ENCODE measurements at regions not wholly inside any gene's neighbourhood (a gene's known extent, or its start where the extent isn't known, plus 50 kb on each side); places are given as distances from the start of the nearest gene placed in this dataset.

- no peaks in the 10 kb centered on the region for H3K9me3 ChIP-seq (ENCODE audit: control insufficient read depth, low read length)
These were observed 620.6 kb downstream of the GALR1 start for GRCh38 chr18:77870199-77870598.

GRCh38 chr18:77870894-77871293, 621.2 kb downstream of the GALR1 start:
- no peak overlapping the region for H3K4me3 ChIP-seq (ENCODE audit: insufficient read depth, low read depth, low read length, poor library complexity, severe bottlenecking)

More at GRCh38 chr18:77870199-77870598, 620.6 kb downstream of the GALR1 start:
- H3K36me3 ChIP-seq (ENCODE audit: control insufficient read depth, insufficient read depth, low read length), result no peaks in the 10 kb centered on the region
- no peaks in the 10 kb centered on the region for H3K27me3 ChIP-seq (replicated peaks; ENCODE audit: control insufficient read depth, insufficient read depth, low read length, poor library complexity, severe bottlenecking)
- no peak overlapping the region for H3K4me3 ChIP-seq (ENCODE audit: insufficient read depth, low read depth, low read length, poor library complexity, severe bottlenecking)
- DNase-seq, result no peak
- no peaks in the 10 kb centered on the region for H3K4me1 ChIP-seq (ENCODE audit: control insufficient read depth, insufficient read depth, low read length, poor library complexity, severe bottlenecking)
- H3K27ac ChIP-seq (ENCODE audit: insufficient read depth, low read length, poor library complexity, severe bottlenecking), result no peak overlapping the region

GRCh38 chr18:77872166-77872565, 622.5 kb downstream of the GALR1 start:
- Histone ChIP-seq H3K4me3 (ENCODE audit: insufficient read depth, low read depth, low read length, poor library complexity, severe bottlenecking) (no peak overlapping the region), H3K4me1 (ENCODE audit: control insufficient read depth, insufficient read depth, low read length, poor library complexity, severe bottlenecking) (no peaks in the 10 kb centered on the region), H3K9me3 (ENCODE audit: control insufficient read depth, low read length) (no peaks in the 10 kb centered on the region), H3K36me3 (ENCODE audit: control insufficient read depth, insufficient read depth, low read length) (no peaks in the 10 kb centered on the region), H3K27me3 (replicated peaks; ENCODE audit: control insufficient read depth, insufficient read depth, low read length, poor library complexity, severe bottlenecking) (no peaks in the 10 kb centered on the region), H3K27ac (ENCODE audit: insufficient read depth, low read length, poor library complexity, severe bottlenecking) (no peak overlapping the region)
- DNase-seq, result no peak

More at GRCh38 chr18:77870894-77871293, 621.2 kb downstream of the GALR1 start:
- Histone ChIP-seq H3K36me3 (ENCODE audit: control insufficient read depth, insufficient read depth, low read length) (no peaks in the 10 kb centered on the region), H3K9me3 (ENCODE audit: control insufficient read depth, low read length) (no peaks in the 10 kb centered on the region), H3K27me3 (replicated peaks; ENCODE audit: control insufficient read depth, insufficient read depth, low read length, poor library complexity, severe bottlenecking) (no peaks in the 10 kb centered on the region), H3K4me1 (ENCODE audit: control insufficient read depth, insufficient read depth, low read length, poor library complexity, severe bottlenecking) (no peaks in the 10 kb centered on the region), H3K27ac (ENCODE audit: insufficient read depth, low read length, poor library complexity, severe bottlenecking) (no peak overlapping the region)
- no peak for DNase-seq

- H3K36me3 ChIP-seq (ENCODE audit: control insufficient read depth, insufficient read depth, low read length), result no peaks in the 10 kb centered on the region
- no peak overlapping the region for H3K4me3 ChIP-seq (ENCODE audit: insufficient read depth, low read depth, low read length, poor library complexity, severe bottlenecking)
- DNase-seq, result no peak
- no peak overlapping the region for H3K27ac ChIP-seq (ENCODE audit: insufficient read depth, low read length, poor library complexity, severe bottlenecking)
- no peaks in the 10 kb centered on the region for H3K27me3 ChIP-seq (replicated peaks; ENCODE audit: control insufficient read depth, insufficient read depth, low read length, poor library complexity, severe bottlenecking)
- H3K4me1 ChIP-seq (ENCODE audit: control insufficient read depth, insufficient read depth, low read length, poor library complexity, severe bottlenecking), result no peaks in the 10 kb centered on the region
- no peaks in the 10 kb centered on the region for H3K9me3 ChIP-seq (ENCODE audit: control insufficient read depth, low read length)
These were observed 626.7 kb downstream of the GALR1 start for GRCh38 chr18:77876319-77876865.

DNA sequence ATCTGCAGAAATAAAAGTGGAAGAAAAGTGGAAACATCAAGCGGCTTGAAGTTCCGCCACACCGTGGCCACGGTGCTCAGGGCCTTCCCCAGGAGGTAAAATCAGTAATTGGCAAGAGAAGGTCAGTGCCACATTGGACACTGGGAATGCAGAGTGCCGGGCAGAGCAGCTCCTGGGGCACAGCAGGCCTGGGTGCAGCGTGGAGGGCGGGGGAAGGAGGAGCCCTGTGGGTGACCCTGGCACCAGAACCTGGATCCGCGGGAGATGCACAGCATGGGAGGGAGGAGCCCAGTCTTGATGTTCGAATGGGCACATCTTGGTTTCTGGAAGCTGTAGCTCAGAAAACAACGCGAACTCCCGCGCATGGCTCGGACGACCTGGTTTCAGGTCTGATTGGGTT, 630.2 kb downstream of the GALR1 start:
- Histone ChIP-seq H3K9me3 (ENCODE audit: control insufficient read depth, low read length) (no peaks in the 10 kb centered on the region), H3K4me1 (ENCODE audit: control insufficient read depth, insufficient read depth, low read length, poor library complexity, severe bottlenecking) (no peaks in the 10 kb centered on the region), H3K27me3 (replicated peaks; ENCODE audit: control insufficient read depth, insufficient read depth, low read length, poor library complexity, severe bottlenecking) (no peaks in the 10 kb centered on the region), H3K27ac (ENCODE audit: insufficient read depth, low read length, poor library complexity, severe bottlenecking) (no peak overlapping the region), H3K36me3 (ENCODE audit: control insufficient read depth, insufficient read depth, low read length) (no peaks in the 10 kb centered on the region), H3K4me3 (ENCODE audit: insufficient read depth, low read depth, low read length, poor library complexity, severe bottlenecking) (no peak overlapping the region)
- DNase-seq, result no peak

- no peaks in the 10 kb centered on the region for H3K36me3 ChIP-seq (ENCODE audit: control insufficient read depth, insufficient read depth, low read length)
- H3K4me1 ChIP-seq (ENCODE audit: control insufficient read depth, insufficient read depth, low read length, poor library complexity, severe bottlenecking), result no peaks in the 10 kb centered on the region
- H3K27me3 ChIP-seq (replicated peaks; ENCODE audit: control insufficient read depth, insufficient read depth, low read length, poor library complexity, severe bottlenecking), result no peaks in the 10 kb centered on the region
- H3K27ac ChIP-seq (ENCODE audit: insufficient read depth, low read length, poor library complexity, severe bottlenecking), result no peak overlapping the region
- no peaks in the 10 kb centered on the region for H3K9me3 ChIP-seq (ENCODE audit: control insufficient read depth, low read length)
- DNase-seq, result no peak
- no peak overlapping the region for H3K4me3 ChIP-seq (ENCODE audit: insufficient read depth, low read depth, low read length, poor library complexity, severe bottlenecking)
These were observed 634.8 kb downstream of the GALR1 start for GRCh38 chr18:77884454-77884853.

- Histone ChIP-seq H3K4me3 (ENCODE audit: insufficient read depth, low read depth, low read length, poor library complexity, severe bottlenecking) (no peak overlapping the region), H3K9me3 (ENCODE audit: control insufficient read depth, low read length) (no peaks in the 10 kb centered on the region), H3K27ac (ENCODE audit: insufficient read depth, low read length, poor library complexity, severe bottlenecking) (no peak overlapping the region), H3K36me3 (ENCODE audit: control insufficient read depth, insufficient read depth, low read length) (no peaks in the 10 kb centered on the region), H3K27me3 (replicated peaks; ENCODE audit: control insufficient read depth, insufficient read depth, low read length, poor library complexity, severe bottlenecking) (peaks cover 3% of the 10 kb centered on the region), H3K4me1 (ENCODE audit: control insufficient read depth, insufficient read depth, low read length, poor library complexity, severe bottlenecking) (no peaks in the 10 kb centered on the region)
- no peak for DNase-seq
These were observed 644.4 kb downstream of the GALR1 start for GRCh38 chr18:77894060-77894459.

DNA sequence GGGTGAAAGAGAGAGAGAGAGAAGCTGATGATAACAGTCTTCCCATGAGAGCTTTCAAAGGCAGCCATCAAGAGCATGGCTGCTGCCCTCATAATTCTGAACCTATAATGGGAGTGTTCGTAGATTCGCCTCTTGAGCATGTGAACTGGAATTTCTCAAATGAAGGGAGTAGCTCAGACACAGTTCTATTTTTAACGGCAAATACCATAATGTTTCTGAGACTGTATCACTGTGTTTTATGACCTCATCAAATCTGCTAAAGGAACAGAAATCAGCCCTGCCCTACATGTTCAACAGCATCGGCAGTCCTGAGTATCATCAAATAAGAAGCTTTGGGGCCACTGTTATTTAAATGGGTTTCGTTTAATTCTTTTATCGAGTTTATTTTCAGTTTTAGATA, 645.6 kb downstream of the GALR1 start:
- Histone ChIP-seq H3K27ac (ENCODE audit: insufficient read depth, low read length, poor library complexity, severe bottlenecking) (no peak overlapping the region), H3K9me3 (ENCODE audit: control insufficient read depth, low read length) (no peaks in the 10 kb centered on the region), H3K4me1 (ENCODE audit: control insufficient read depth, insufficient read depth, low read length, poor library complexity, severe bottlenecking) (peaks cover 3% of the 10 kb centered on the region), H3K36me3 (ENCODE audit: control insufficient read depth, insufficient read depth, low read length) (no peaks in the 10 kb centered on the region), H3K27me3 (replicated peaks; ENCODE audit: control insufficient read depth, insufficient read depth, low read length, poor library complexity, severe bottlenecking) (peaks cover 3% of the 10 kb centered on the region), H3K4me3 (ENCODE audit: insufficient read depth, low read depth, low read length, poor library complexity, severe bottlenecking) (no peak overlapping the region)
- no peak for DNase-seq

DNA sequence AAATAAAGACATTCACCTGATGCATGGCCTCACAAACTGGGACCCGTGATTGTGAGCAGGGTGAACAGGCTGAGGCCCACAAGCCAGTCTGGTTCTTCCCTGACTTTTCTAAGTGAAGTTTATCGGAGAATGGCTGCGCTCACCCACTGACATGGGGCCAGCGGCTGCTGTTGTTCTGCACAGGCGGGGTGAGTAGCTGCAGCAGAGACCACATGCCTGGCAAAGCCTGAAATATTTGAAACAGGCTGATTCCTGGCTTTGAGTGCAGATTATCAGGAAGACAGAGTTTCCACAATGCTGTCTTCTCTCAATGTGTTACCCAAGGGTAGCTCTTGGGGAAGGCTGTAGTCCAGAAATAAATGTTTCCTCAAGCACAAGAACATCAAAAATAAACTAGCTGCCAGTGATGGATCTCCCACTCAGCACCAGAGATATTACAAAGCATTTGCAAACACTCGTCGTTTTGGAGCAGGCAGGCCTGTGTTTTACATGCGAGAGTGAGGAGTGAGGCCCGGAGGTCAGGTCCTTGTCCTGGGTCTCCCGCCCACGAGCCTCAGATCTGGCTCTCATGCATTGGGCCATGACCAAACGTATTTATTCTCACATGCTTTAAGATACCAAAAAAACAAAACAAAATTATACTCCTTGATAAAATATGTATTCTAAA, 647.1 kb downstream of the GALR1 start:
- Histone ChIP-seq H3K4me1 (ENCODE audit: control insufficient read depth, insufficient read depth, low read length, poor library complexity, severe bottlenecking) (peaks cover 5% of the 10 kb centered on the region), H3K36me3 (ENCODE audit: control insufficient read depth, insufficient read depth, low read length) (no peaks in the 10 kb centered on the region), H3K27me3 (replicated peaks; ENCODE audit: control insufficient read depth, insufficient read depth, low read length, poor library complexity, severe bottlenecking) (peaks cover 3% of the 10 kb centered on the region), H3K27ac (ENCODE audit: insufficient read depth, low read length, poor library complexity, severe bottlenecking) (no peak overlapping the region), H3K9me3 (ENCODE audit: control insufficient read depth, low read length) (no peaks in the 10 kb centered on the region), H3K4me3 (ENCODE audit: insufficient read depth, low read depth, low read length, poor library complexity, severe bottlenecking) (no peak overlapping the region)
- no peak for DNase-seq

DNA sequence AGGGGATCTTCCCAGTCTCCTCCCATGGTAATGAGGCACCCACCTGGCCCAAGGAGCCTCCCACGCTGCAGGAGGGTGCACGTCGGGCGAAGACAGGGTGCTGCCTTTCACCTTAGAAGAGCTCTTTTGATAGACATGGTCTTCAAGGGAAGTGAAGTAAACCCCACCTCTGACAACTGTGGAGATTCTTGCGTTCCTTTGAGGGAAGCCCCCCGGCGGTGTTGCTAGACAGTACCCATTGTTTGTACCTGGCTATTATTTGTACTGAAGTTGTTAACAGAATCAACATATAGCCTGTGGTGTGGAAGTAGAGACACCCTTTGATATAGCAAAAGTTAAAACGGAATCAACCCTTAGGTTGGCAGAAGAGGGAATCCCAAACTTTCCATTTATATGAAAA, 648.0 kb downstream of the GALR1 start:
- H3K4me3 ChIP-seq (ENCODE audit: insufficient read depth, low read depth, low read length, poor library complexity, severe bottlenecking), result no peak overlapping the region
- H3K9me3 ChIP-seq (ENCODE audit: control insufficient read depth, low read length), result no peaks in the 10 kb centered on the region
- no peak for DNase-seq
- peaks cover 3% of the 10 kb centered on the region for H3K27me3 ChIP-seq (replicated peaks; ENCODE audit: control insufficient read depth, insufficient read depth, low read length, poor library complexity, severe bottlenecking)
- H3K36me3 ChIP-seq (ENCODE audit: control insufficient read depth, insufficient read depth, low read length), result no peaks in the 10 kb centered on the region
- H3K4me1 ChIP-seq (ENCODE audit: control insufficient read depth, insufficient read depth, low read length, poor library complexity, severe bottlenecking), result peaks cover 5% of the 10 kb centered on the region
- no peak overlapping the region for H3K27ac ChIP-seq (ENCODE audit: insufficient read depth, low read length, poor library complexity, severe bottlenecking)

Data from effector memory CD4-positive, alpha-beta T cell (primary cell).